CD4-positive, alpha-beta T cell (primary cell): ENCODE measurements at regions not wholly inside any gene's neighbourhood (a gene's known extent, or its start where the extent isn't known, plus 50 kb on each side); places are given as distances from the start of the nearest gene placed in this dataset.

Experiments
- ATAC-seq: fragments of 200-7000 bp; cut with Tn5 transposase; one replicate; pipeline ENCODE4 v1.10.0; 2022; ENCODE audit warnings: mild to moderate bottlenecking; ENCODE audit not compliant: poor library complexity
- CTCF ChIA-PET: fragments of 350-600 bp; sonication (Branson Sonifier 250); formaldehyde crosslinking; loops from one replicate; lab custom pipeline; 2021; ENCODE audit warnings: antibody characterized with exemption, inconsistent platforms; lab: Charles Lee
- POLR2A ChIA-PET: fragments of 350-600 bp; sonication (Branson Sonifier 250); formaldehyde crosslinking; loops from one replicate; lab custom pipeline; 2021; ENCODE audit warnings: antibody characterized with exemption, inconsistent platforms; lab: Charles Lee
- DNase-seq, 14 experiments: peaks; one replicate each; pipeline ENCODE4 v3.0.0-alpha.2; 2013 to 2020; ENCODE audit warnings: mixed read lengths in 2 of 14
- H3K27ac ChIP-seq, 2 donors: one replicate each; pipeline versions ENCODE4 v1.5.1 to v1.7.0; 2013; ENCODE audit warnings: low read length in 2 of 2, low read depth in 1 of 2, mild to moderate bottlenecking in 1 of 2
- H3K27me3 ChIP-seq, 2 experiments: 1 replicate in 1 of 2; 2 replicates in 1 of 2; pipeline versions ENCODE4 v1.6.1 to v1.7.0; 2013; ENCODE audit warnings: low read length in 2 of 2, control low read depth in 1 of 2, mild to moderate bottlenecking in 1 of 2, moderate library complexity in 1 of 2; ENCODE audit not compliant: insufficient read depth in 2 of 2, control insufficient read depth in 1 of 2
- H3K36me3 ChIP-seq: one replicate; pipeline ENCODE4 v1.6.1; 2013; ENCODE audit warnings: low read length, control low read depth; ENCODE audit not compliant: insufficient read depth
- H3K4me1 ChIP-seq: one replicate; pipeline ENCODE4 v1.6.1; 2013; ENCODE audit warnings: low read length, control low read depth; ENCODE audit not compliant: insufficient read depth
- H3K4me3 ChIP-seq: one replicate; pipeline ENCODE4 v1.5.1; 2013; ENCODE audit warnings: mild to moderate bottlenecking, low read length, moderate library complexity
- H3K9me3 ChIP-seq, 2 experiments: 1 replicate in 1 of 2; 2 replicates in 1 of 2; pipeline versions ENCODE4 v1.6.1 to v1.7.0; 2013; ENCODE audit warnings: low read length in 2 of 2, mild to moderate bottlenecking in 2 of 2, control low read depth in 1 of 2, moderate library complexity in 1 of 2; ENCODE audit not compliant: control insufficient read depth in 1 of 2, insufficient read depth in 1 of 2
- H3K27ac Mint-ChIP-seq: one replicate; pipeline ENCODE4 v1.8.0; 2020; ENCODE audit warnings: mixed read lengths
- H3K27me3 Mint-ChIP-seq: one replicate; pipeline ENCODE4 v1.8.0; 2021; ENCODE audit warnings: mixed read lengths
- H3K36me3 Mint-ChIP-seq: one replicate; pipeline ENCODE4 v1.8.0; 2021; ENCODE audit warnings: low read depth, mixed read lengths
- H3K4me1 Mint-ChIP-seq: one replicate; pipeline ENCODE4 v1.8.0; 2021; ENCODE audit warnings: low read depth, mixed read lengths
- H3K4me3 Mint-ChIP-seq: one replicate; pipeline ENCODE4 v1.8.0; 2020; ENCODE audit warnings: mild to moderate bottlenecking, mixed read lengths
- H3K9me3 Mint-ChIP-seq: one replicate; pipeline ENCODE4 v1.8.0; 2020; ENCODE audit warnings: mixed read lengths
- CTCF ChIP-seq: fragments of 200-600 bp; IDR thresholded peaks from one replicate; pipeline ENCODE4 v1.8.0; 2022; ENCODE audit warnings: antibody characterized with exemption, mild to moderate bottlenecking
- intact Hi-C, 2 experiments: fragments of 100-400 bp; cut with DNase I in 1 of 2; cut with micrococcal nuclease in 1 of 2; formaldehyde crosslinking; loops; one replicate each; pipeline versions ENCODE4 v1.15.1 to v1.9.0; 2023 to 2025; cut with DNase I, micrococcal nuclease

DNA sequence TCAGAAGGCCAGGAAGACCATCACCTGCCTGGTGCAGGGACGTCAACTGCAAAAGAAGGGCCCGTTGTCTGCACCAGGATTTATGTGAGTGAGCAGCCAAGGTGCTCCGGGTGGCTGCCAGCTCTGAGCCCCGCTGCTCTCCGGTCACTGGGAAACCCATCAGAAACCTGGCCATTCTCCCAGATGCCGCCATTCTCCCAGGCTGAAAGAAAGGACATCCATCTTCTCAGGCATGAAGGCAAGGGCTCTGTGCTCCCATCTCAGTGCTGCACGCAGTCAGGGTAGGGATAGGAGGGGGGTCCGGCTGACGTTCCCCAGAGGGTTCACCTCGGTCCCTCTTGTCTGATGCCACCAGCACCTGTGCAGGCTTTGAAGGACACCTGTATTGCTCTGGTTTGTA is 158.4 kb downstream of the ERCC6L2 start:
- intact Hi-C loops = no loop called here
- Histone ChIP-seq H3K9me3 (peaks cover 0 to 19% of the 10 kb centered on the region in 2 experiments), H3K4me1 (no peaks in the 10 kb centered on the region), H3K4me3 (no peak overlapping the region), H3K27me3 (no peaks in the 10 kb centered on the region), H3K36me3 (no peaks in the 10 kb centered on the region), H3K27ac (no peak overlapping the region)
- Mint-ChIP-seq H3K27me3 (peaks cover 19% of the 10 kb centered on the region), H3K4me3 (no peak overlapping the region), H3K27ac (no peak overlapping the region), H3K4me1 (no peaks in the 10 kb centered on the region), H3K9me3 (no peaks in the 10 kb centered on the region), H3K36me3 (no peaks in the 10 kb centered on the region)
- POLR2A ChIA-PET = no interaction called here
- no peak for DNase-seq
- TF ChIP-seq CTCF = no peak
- CTCF ChIA-PET = no interaction called here
- ATAC-seq = no peak

GRCh38 chr9:96031916-96032534 is 156.5 kb downstream of the ERCC6L2 start:
- DNase-seq (no peak), ATAC-seq (no peak)
- Histone ChIP-seq H3K4me3 (no peak overlapping the region), H3K27me3 (peaks cover 7 to 13% of the 10 kb centered on the region in 2 experiments), H3K9me3 (peaks cover 0 to 10% of the 10 kb centered on the region in 2 experiments), H3K27ac (no peak overlapping the region), H3K4me1 (peaks cover 8% of the 10 kb centered on the region), H3K36me3 (no peaks in the 10 kb centered on the region)
- H3K27me3 Mint-ChIP-seq = peaks cover 27% of the 10 kb centered on the region
- H3K9me3 Mint-ChIP-seq = no peaks in the 10 kb centered on the region
- peaks cover 8% of the 10 kb centered on the region for H3K4me1 Mint-ChIP-seq
- CTCF ChIA-PET = no interaction called here
- intact Hi-C loops = no loop called here
- no peaks in the 10 kb centered on the region for H3K36me3 Mint-ChIP-seq
- no peak overlapping the region for H3K27ac Mint-ChIP-seq
- no peak overlapping the region for H3K4me3 Mint-ChIP-seq
- TF ChIP-seq CTCF = no peak
- POLR2A ChIA-PET = no interaction called here

GRCh38 chr9:96031366-96031824 is 155.9 kb downstream of the ERCC6L2 start:
- DNase-seq = no peak
- CTCF ChIA-PET = no interaction called here
- Mint-ChIP-seq H3K4me3 (no peak overlapping the region), H3K27me3 (peaks cover 33% of the 10 kb centered on the region), H3K4me1 (peaks cover 14% of the 10 kb centered on the region), H3K9me3 (no peaks in the 10 kb centered on the region), H3K27ac (no peak overlapping the region), H3K36me3 (no peaks in the 10 kb centered on the region)
- no peak overlapping the region for H3K27ac ChIP-seq
- no peak for ATAC-seq
- H3K9me3 ChIP-seq = peaks cover 0 to 17% of the 10 kb centered on the region in 2 experiments
- peaks cover 13% of the 10 kb centered on the region for H3K4me1 ChIP-seq
- peaks cover 13 to 19% of the 10 kb centered on the region in 2 experiments for H3K27me3 ChIP-seq
- TF ChIP-seq CTCF = no peak
- POLR2A ChIA-PET = no interaction called here
- no peaks in the 10 kb centered on the region for H3K36me3 ChIP-seq
- H3K4me3 ChIP-seq = no peak overlapping the region
- intact Hi-C loops = no loop called here
